BLaER1 treated with 17β-estradiol and CSF1 and Interleukin-3, amounts not matched to agents 10 nM and 100 nM (cell line): ENCODE measurements at regions not wholly inside any gene's neighbourhood (a gene's known extent, or its start where the extent isn't known, plus 50 kb on each side); places are given as distances from the start of the nearest gene placed in this dataset.
"Not testable (repeated sequence)": the region's sequence is repeated elsewhere in the genome, so short reads cannot be mapped to it uniquely, and the experiment has no call there.

ENCODE experiments used
- H3K27ac ChIP-seq, 11 experiments: shearing (Covaris generic); formaldehyde crosslinking; 2 replicates each; pipeline ENCODE4 v1.8.1; 2022
- H3K27me3 ChIP-seq, 11 experiments: shearing (Covaris generic); formaldehyde crosslinking; 2 replicates each; pipeline ENCODE4 v1.8.1; 2022
- H3K36me3 ChIP-seq, 11 experiments: shearing (Covaris generic); formaldehyde crosslinking; 2 replicates each; pipeline ENCODE4 v1.8.1; 2022
- H3K4me1 ChIP-seq, 10 experiments: shearing (Covaris generic); formaldehyde crosslinking; 2 replicates each; pipeline ENCODE4 v1.8.1; 2022
- H3K4me2 ChIP-seq, 11 experiments: shearing (Covaris generic); formaldehyde crosslinking; 2 replicates each; pipeline ENCODE4 v1.8.1; 2022
- H3K4me3 ChIP-seq, 10 experiments: shearing (Covaris generic); formaldehyde crosslinking; 2 replicates each; pipeline ENCODE4 v1.8.1; 2022
- H3K9ac ChIP-seq, 11 experiments: shearing (Covaris generic); formaldehyde crosslinking; 2 replicates each; pipeline ENCODE4 v1.8.1; 2022
- H3K9me3 ChIP-seq, 11 experiments: shearing (Covaris generic); formaldehyde crosslinking; replicated peaks in 1 of 11; 2 replicates each; pipeline ENCODE4 v1.8.1; 2022
- H4K20me1 ChIP-seq, 11 experiments: shearing (Covaris generic); formaldehyde crosslinking; 2 replicates each; pipeline ENCODE4 v1.8.1; 2022
- Cebpa-rat ChIP-seq, 11 experiments: shearing (Covaris generic); IDR thresholded peaks; 2 replicates each; pipeline ENCODE4 v1.8.1; 2022

GRCh38 chr16:88260146-88260545 is 122.6 kb upstream of the ZNF469 start:
- not testable (repeated sequence) for H3K4me3 ChIP-seq, H3K36me3 ChIP-seq, H4K20me1 ChIP-seq, H3K27ac ChIP-seq, H3K9ac ChIP-seq
- peaks cover 11 to 19% (median 15%) of the 10 kb centered on the region in 11 experiments; a peak in 20 of 22 replicates for H3K9me3 ChIP-seq
- peaks cover 22 to 41% (median 28%) of the 10 kb centered on the region in 11 experiments for H3K27me3 ChIP-seq
- peak overlapping the region in 1 of 11 experiments; percentile 80; a peak in 1 of 22 replicates for H3K4me2 ChIP-seq
- H3K4me1 ChIP-seq = peaks cover 41 to 61% (median 55%) of the 10 kb centered on the region in 10 experiments

GRCh38 chr16:88260881-88261665 is 121.7 kb upstream of the ZNF469 start:
- peaks cover 22 to 46% (median 28%) of the 10 kb centered on the region in 11 experiments for H3K27me3 ChIP-seq
- H4K20me1 ChIP-seq = not testable (repeated sequence)

GRCh38 chr16:88261814-88262605 is 120.7 kb upstream of the ZNF469 start:
- Histone ChIP-seq H3K27me3 (peaks cover 22 to 46% (median 28%) of the 10 kb centered on the region in 11 experiments), H3K4me2 (peak overlapping the region in 10 of 11 experiments; percentile 48 to 86 (median 76); a peak in 19 of 22 replicates), H3K4me1 (peaks cover 46 to 65% (median 58%) of the 10 kb centered on the region in 10 experiments)
- not testable (repeated sequence) for H3K36me3 ChIP-seq, H3K9ac ChIP-seq, H3K27ac ChIP-seq, H3K4me3 ChIP-seq, H3K9me3 ChIP-seq, H4K20me1 ChIP-seq

More at GRCh38 chr16:88260881-88261665, 121.7 kb upstream of the ZNF469 start:
- not testable (repeated sequence) for H3K9me3 ChIP-seq, H3K9ac ChIP-seq, H3K27ac ChIP-seq, H3K4me3 ChIP-seq, H3K36me3 ChIP-seq
- Histone ChIP-seq H3K4me1 (peaks cover 46 to 65% (median 58%) of the 10 kb centered on the region in 10 experiments), H3K4me2 (peak overlapping the region in 8 of 11 experiments; percentile 35 to 81 (median 48); a peak in 14 of 22 replicates)

- not testable (repeated sequence) for H3K36me3 ChIP-seq, H3K9me3 ChIP-seq, H4K20me1 ChIP-seq
- Histone ChIP-seq H3K27me3 (peaks cover 22 to 46% (median 28%) of the 10 kb centered on the region in 11 experiments), H3K4me3 (peak overlapping the region in 1 of 10 experiments; percentile 38; a peak in 2 of 20 replicates), H3K4me1 (peaks cover 42 to 61% (median 57%) of the 10 kb centered on the region in 10 experiments), H3K4me2 (peak overlapping the region; percentile 48 to 86 (median 77)), H3K9ac (peak overlapping the region in 3 of 11 experiments; percentile 7 to 50 (median 42); a peak in 4 of 22 replicates), H3K27ac (peak overlapping the region in 6 of 11 experiments; percentile 25 to 44 (median 35); a peak in 6 of 22 replicates)
Observed at GRCh38 chr16:88262858-88263563, 119.7 kb upstream of the ZNF469 start.

GRCh38 chr16:88263681-88264287 is 119.0 kb upstream of the ZNF469 start:
- peak overlapping the region; percentile 48 to 86 (median 77) for H3K4me2 ChIP-seq
- not testable (repeated sequence) for H3K4me3 ChIP-seq
- peak overlapping the region in 4 of 11 experiments; percentile 25 to 44 (median 36); a peak in 2 of 22 replicates for H3K27ac ChIP-seq

GRCh38 chr16:88264641-88265285 is 118.0 kb upstream of the ZNF469 start:
- H3K27me3 ChIP-seq = peaks cover 15 to 31% (median 18%) of the 10 kb centered on the region in 11 experiments
- peak overlapping the region in 3 of 11 experiments; percentile 47 to 59 (median 55); a peak in 8 of 22 replicates for H3K27ac ChIP-seq
- TF ChIP-seq Cebpa-rat (IDR thresholded peaks at IDR 0.05) = no peak
- H4K20me1 ChIP-seq = no peaks in the 10 kb centered on the region; a peak in 1 of 22 replicates
- no peaks in the 10 kb centered on the region for H3K9me3 ChIP-seq
- 0 out of 20 replicates have a peak overlapping the region, but pooled peaks of 1 of the 10 experiments have one; percentile 15 for H3K4me3 ChIP-seq
- H3K4me1 ChIP-seq = peaks cover 28 to 53% (median 48%) of the 10 kb centered on the region in 10 experiments
- peak overlapping the region; percentile 49 to 87 (median 65) for H3K4me2 ChIP-seq
- H3K36me3 ChIP-seq = no peaks in the 10 kb centered on the region
- peak overlapping the region in 4 of 11 experiments; percentile 11 to 56 (median 42); a peak in 3 of 22 replicates for H3K9ac ChIP-seq

More at GRCh38 chr16:88263681-88264287, 119.0 kb upstream of the ZNF469 start:
- not testable (repeated sequence) for H3K36me3 ChIP-seq, H3K9me3 ChIP-seq, H3K9ac ChIP-seq, H4K20me1 ChIP-seq
- Histone ChIP-seq H3K4me1 (peaks cover 37 to 61% (median 56%) of the 10 kb centered on the region in 10 experiments), H3K27me3 (peaks cover 22 to 41% (median 27%) of the 10 kb centered on the region in 11 experiments)

- not testable (repeated sequence) for H3K36me3 ChIP-seq, H3K9ac ChIP-seq, H3K9me3 ChIP-seq, H4K20me1 ChIP-seq, H3K4me3 ChIP-seq
- H3K4me1 ChIP-seq = peaks cover 28 to 58% (median 54%) of the 10 kb centered on the region in 10 experiments
- peaks cover 9 to 25% (median 11%) of the 10 kb centered on the region in 11 experiments for H3K27me3 ChIP-seq
- peak overlapping the region in 9 of 11 experiments; percentile 57 to 87 (median 75); a peak in 15 of 22 replicates for H3K4me2 ChIP-seq
- peak overlapping the region in 2 of 11 experiments; percentile 10 to 37; a peak in 3 of 22 replicates for H3K27ac ChIP-seq
Observed at GRCh38 chr16:88265286-88265938, 117.3 kb upstream of the ZNF469 start.

GRCh38 chr16:88266036-88266435 is 116.7 kb upstream of the ZNF469 start:
- H3K9me3 ChIP-seq, H3K27ac ChIP-seq, H3K9ac ChIP-seq, H3K36me3 ChIP-seq, H3K4me3 ChIP-seq, H4K20me1 ChIP-seq: not testable (repeated sequence)
- Histone ChIP-seq H3K4me1 (peaks cover 28 to 59% (median 54%) of the 10 kb centered on the region in 10 experiments), H3K4me2 (peak overlapping the region in 1 of 11 experiments; percentile 83; a peak in 1 of 22 replicates), H3K27me3 (peaks cover 2 to 19% (median 5%) of the 10 kb centered on the region in 11 experiments; a peak in 21 of 22 replicates)

- not testable (repeated sequence) for H3K9me3 ChIP-seq, H3K4me3 ChIP-seq, H3K27ac ChIP-seq, H4K20me1 ChIP-seq, H3K9ac ChIP-seq, H3K36me3 ChIP-seq, H3K4me2 ChIP-seq, H3K27me3 ChIP-seq
- peaks cover 28 to 51% (median 44%) of the 10 kb centered on the region in 10 experiments for H3K4me1 ChIP-seq
Observed at GRCh38 chr16:88266935-88267551, 115.7 kb upstream of the ZNF469 start.

- H3K4me3 ChIP-seq, H3K9ac ChIP-seq, H3K27me3 ChIP-seq, H3K36me3 ChIP-seq, H3K27ac ChIP-seq, H3K9me3 ChIP-seq, H4K20me1 ChIP-seq: not testable (repeated sequence)
- H3K4me1 ChIP-seq = peaks cover 21 to 37% (median 30%) of the 10 kb centered on the region in 10 experiments
- H3K4me2 ChIP-seq = peak overlapping the region in 6 of 11 experiments; percentile 9 to 42 (median 28); a peak in 6 of 22 replicates
Observed at GRCh38 chr16:88268186-88268970, 114.4 kb upstream of the ZNF469 start.
